ENCODE measurements at regions not wholly inside any gene's neighbourhood (a gene's known extent, or its start where the extent isn't known, plus 50 kb on each side); places are given as distances from the start of the nearest gene placed in this dataset.

DNA sequence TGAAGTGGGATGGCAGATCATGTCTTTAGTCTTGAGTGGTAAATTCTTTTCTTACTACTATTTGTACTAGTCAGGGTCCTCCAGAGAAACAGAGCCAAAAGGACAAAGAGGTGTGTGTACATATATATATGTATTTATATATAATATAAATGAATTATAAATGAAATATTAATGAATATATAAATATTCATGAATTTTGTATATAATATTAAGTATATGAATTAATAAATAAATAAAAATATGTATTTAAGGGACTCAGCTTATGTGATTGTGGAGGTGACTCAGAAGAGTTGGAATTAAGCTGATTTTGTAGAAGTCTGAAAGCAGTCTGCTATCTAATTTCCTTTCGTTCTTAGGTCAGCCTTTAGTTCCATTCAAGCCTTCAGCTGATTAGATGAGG lies 265.3 kb upstream of the MMS22L start:
- Histone ChIP-seq H3K79me2 (ENCODE audit: control insufficient read depth in 1 of 2, insufficient read depth in 2 of 2, low read length in 2 of 2) (no peaks in the 10 kb centered on the region), H3K4me3 (ENCODE audit: extremely low read depth in 1 of 4, insufficient read depth in 2 of 4, low read depth in 3 of 4, low read length in 4 of 4) (no peak overlapping the region), H2BK120ac (replicated peaks; ENCODE audit: low read depth, low read length) (no peak overlapping the region), H3K79me1 (ENCODE audit: low read depth, low read length) (no peaks in the 10 kb centered on the region), H2BK5ac (ENCODE audit: low read depth, low read length) (no peak overlapping the region), H2AK5ac (ENCODE audit: low read depth, low read length) (no peak overlapping the region), H4K91ac (replicated peaks; ENCODE audit: insufficient read length, low read length) (no peak overlapping the region), H2BK12ac (ENCODE audit: low read depth, low read length) (no peak overlapping the region), H3K4me1 (replicated peaks in 1 of 4; ENCODE audit: control insufficient read depth in 3 of 4, insufficient read depth in 4 of 4, low read length in 3 of 4) (no peaks in the 10 kb centered on the region), H2BK20ac (ENCODE audit: low read length) (no peak overlapping the region), H2BK15ac (ENCODE audit: low read length) (no peak overlapping the region), H3K9me3 (ENCODE audit: insufficient read depth in 2 of 2, low read depth in 1 of 2, low read length in 1 of 2) (no peaks in the 10 kb centered on the region), H3K4ac (replicated peaks; ENCODE audit: insufficient read length, low read depth, low read length) (no peak overlapping the region), H3K23ac (ENCODE audit: insufficient read length) (no peak overlapping the region), H3K56ac (replicated peaks; ENCODE audit: insufficient read length, low read depth, low read length) (no peak overlapping the region), H3K14ac (ENCODE audit: insufficient read length) (no peak overlapping the region), H2AFZ (ENCODE audit: low read length) (no peak overlapping the region), H4K5ac (ENCODE audit: insufficient read length, low read depth, low read length) (no peak overlapping the region), H3K27ac (ENCODE audit: low read depth, low read length) (no peak overlapping the region), H3K18ac (ENCODE audit: extremely low read depth, low read length) (no peak overlapping the region), H3K23me2 (ENCODE audit: low read depth, low read length) (no peaks in the 10 kb centered on the region), H3K27me3 (replicated peaks in 1 of 4; ENCODE audit: control insufficient read depth in 3 of 4, extremely low read depth in 1 of 4, insufficient read depth in 3 of 4, low read length in 3 of 4) (peaks cover 0 to 1% (median 0%) of the 10 kb centered on the region in 4 experiments; a peak in 1 of 7 replicates), H4K20me1 (replicated peaks in 1 of 2; ENCODE audit: control insufficient read depth in 1 of 2, insufficient read depth in 2 of 2, low read length in 2 of 2) (no peaks in the 10 kb centered on the region), H4K8ac (ENCODE audit: extremely low read depth, insufficient read depth, low read length) (no peak overlapping the region), H3K9ac (replicated peaks in 1 of 4; ENCODE audit: extremely low read depth in 1 of 4, low read depth in 3 of 4, low read length in 3 of 4) (no peak overlapping the region), H3K36me3 (ENCODE audit: control insufficient read depth in 2 of 4, insufficient read depth in 4 of 4, low read length in 3 of 4) (no peaks in the 10 kb centered on the region), H3K4me2 (ENCODE audit: insufficient read depth in 1 of 2, low read depth in 2 of 2, low read length in 2 of 2) (no peak overlapping the region)
- FAIRE-seq (no peak), DNase-seq (ENCODE audit: low read depth in 1 of 2, low spot score in 2 of 2) (no peak)
- POLR2A ChIA-PET (ENCODE audit: partially characterized antibody): interaction anchor here (0.6 kb wide), 1 partner anchor 570 kb away, joined by 4 read pairs; no protein-coding TSS in a partner anchor
- CTCF ChIA-PET (ENCODE audit: partially characterized antibody): no interaction called here
- TF ChIP-seq EP300 (IDR thresholded peaks at IDR 0.05; ENCODE audit: borderline replicate concordance in 1 of 2, low read depth in 2 of 2, low read length in 2 of 2) (no peak), CBX8 (IDR thresholded peaks at IDR 0.05; ENCODE audit: borderline replicate concordance, low read depth, low read length) (no peak), RFX5 (IDR thresholded peaks at IDR 0.05; ENCODE audit: borderline replicate concordance, low read depth, low read length) (no peak), TCF12 (IDR thresholded peaks at IDR 0.05; ENCODE audit: low read depth, low read length) (no peak)
- 100% methylated on average over 1 of the region's 1 CpG; no CpG with 5 or more reads in 1 of the 2 experiments for WGBS, 2 experiments (ENCODE audit: extremely low coverage in 1 of 2, insufficient coverage in 1 of 2, insufficient read length in 1 of 2, insufficient replicate concordance in 2 of 2, low coverage in 1 of 2, low lambda C conversion rate in 2 of 2, missing lambda C conversion rate in 1 of 2)
